HG02852 (cell line): ENCODE measurements at regions not wholly inside any gene's neighbourhood (a gene's known extent, or its start where the extent isn't known, plus 50 kb on each side); places are given as distances from the start of the nearest gene placed in this dataset.
"Not testable (repeated sequence)": the region's sequence is repeated elsewhere in the genome, so short reads cannot be mapped to it uniquely, and the experiment has no call there.

Experiments used
- ATAC-seq: cut with Tn5 transposase; IDR thresholded peaks from one replicate; pipeline ENCODE4 v1.9.1; 2021; ENCODE audit warnings: mild to moderate bottlenecking, moderate library complexity; ENCODE audit not compliant: unreplicated experiment

DNA sequence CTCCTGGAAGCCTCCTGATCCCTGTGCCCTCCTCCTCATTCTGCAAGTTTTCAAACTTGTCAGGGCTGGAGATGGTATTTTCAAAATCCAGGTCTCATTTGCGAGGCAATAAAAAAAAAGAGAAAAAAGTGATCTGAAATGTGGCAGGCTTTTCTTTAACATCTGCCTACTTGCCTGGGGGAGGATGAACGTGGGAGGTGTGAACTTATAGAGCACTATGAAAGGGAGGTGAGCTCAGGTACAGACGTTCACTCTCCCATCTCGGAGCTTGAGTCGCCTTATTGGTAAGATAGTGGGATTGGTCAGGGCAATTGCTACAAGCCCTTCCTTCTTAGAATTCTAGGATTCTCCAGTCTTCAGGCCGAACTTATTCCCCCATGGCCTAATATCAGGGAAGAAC is 104.8 kb upstream of the CADM1 start:
- ATAC-seq = no peak

DNA sequence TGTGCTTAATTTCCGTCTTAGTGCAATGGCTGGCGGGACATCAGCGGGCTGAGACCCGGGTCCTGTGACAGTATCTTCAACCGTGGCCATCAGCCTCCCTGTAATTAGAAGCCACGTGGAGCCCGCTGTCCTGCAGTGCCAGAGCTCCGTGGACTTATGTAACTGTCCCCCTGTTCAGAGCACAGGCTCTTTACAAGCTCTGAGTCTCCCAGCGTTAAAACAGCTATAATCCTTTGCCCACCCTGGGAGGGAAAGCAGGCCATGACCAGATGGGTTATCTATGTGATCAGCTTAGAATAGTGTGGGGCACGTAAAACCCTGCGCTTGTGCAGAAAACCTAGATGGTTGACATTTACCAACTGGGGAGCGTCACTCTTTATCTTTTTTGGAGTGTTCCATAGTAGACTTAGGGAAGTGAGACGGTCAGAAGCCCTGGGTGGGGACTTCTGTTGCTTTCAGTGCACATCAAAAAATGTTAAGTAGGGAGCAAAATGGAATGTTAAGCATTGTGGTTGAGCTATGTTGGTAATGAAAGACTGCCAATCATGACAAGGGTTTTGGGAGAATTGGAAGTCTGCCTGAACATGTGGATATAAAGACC is 103.5 kb upstream of the CADM1 start:
- no peak for ATAC-seq

DNA sequence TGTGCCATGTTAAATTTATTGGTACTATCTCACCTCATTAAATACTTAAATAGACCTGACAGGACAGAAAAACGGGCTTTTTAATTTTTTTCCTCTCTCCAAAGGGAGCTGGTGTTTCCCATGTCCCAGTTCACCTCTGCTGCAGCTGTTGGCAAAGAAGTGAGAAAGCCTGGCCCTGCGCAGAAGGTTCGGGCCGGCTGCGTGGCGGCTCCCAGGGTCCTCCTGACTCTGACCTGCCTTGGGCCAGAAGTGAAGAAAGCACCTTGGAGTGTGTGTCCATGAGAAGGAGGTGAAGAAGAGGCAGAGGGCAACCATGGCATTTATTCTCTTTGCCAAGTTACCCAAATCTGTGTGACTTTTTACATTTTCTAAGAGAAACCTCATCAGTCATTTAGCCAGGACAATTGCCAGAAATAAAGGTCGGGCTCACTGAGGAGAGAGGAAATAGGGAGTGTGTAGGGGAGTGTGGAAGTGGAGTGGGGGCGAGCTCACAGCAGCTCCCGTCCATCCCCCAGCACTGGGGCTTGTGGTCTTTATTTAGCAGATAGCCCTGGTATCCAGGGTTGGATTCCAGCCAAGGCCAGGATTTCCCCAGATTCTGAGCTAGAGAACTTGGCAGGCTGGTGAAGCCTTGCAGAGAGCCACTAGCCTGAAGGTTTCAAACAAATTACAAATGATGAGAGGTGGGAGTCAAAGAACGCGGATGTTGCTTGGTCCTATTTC is 102.4 kb upstream of the CADM1 start:
- ATAC-seq = no peak

DNA sequence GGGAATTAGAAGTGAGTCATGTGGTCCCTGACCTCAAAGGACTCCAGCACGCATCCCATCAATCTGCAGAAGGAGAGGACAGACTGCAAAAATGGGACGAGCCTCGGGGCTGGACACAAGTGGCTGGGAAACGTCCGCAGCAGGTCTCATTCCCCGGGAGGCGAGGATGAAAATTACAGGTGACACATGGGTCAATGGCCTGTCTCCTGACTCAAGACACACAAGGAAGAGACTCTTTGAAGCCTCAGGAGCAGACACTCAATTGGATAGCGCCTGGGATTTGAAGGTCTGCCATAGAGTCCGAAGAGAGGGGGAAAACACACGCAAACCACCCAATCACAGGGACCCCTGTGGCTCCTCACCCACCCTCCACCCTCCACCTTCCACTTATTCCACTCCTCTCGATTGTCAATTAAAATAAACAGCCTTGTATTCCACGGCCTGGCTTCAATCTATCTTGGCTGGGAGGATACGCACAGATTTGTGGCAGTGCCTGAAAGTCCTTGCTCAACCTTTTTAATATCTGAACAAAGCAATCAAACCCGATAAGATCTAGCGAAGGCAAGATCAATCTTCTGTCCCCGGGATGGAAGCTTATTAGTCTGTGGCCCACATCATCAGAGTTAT is 101.8 kb upstream of the CADM1 start:
- no peak for ATAC-seq

DNA sequence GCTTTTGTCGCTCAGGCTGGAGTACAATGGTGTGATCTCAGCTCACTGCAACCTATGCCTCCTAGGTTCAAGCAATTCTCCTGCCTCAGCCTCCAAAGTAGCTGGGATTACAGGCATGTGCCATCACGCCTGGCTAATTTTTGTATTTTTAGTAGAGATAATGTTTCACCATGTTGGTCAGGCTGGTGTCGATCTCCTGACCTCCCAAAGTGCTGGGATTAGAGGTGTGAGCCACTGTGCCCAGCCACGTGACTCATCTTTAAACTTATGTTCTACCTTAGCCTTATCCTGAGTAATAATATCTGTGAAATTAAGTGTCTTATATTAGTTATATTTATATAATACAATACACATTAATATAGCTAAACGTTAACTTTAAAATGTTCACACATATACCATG is 101.2 kb upstream of the CADM1 start:
- not testable (repeated sequence) for ATAC-seq

DNA sequence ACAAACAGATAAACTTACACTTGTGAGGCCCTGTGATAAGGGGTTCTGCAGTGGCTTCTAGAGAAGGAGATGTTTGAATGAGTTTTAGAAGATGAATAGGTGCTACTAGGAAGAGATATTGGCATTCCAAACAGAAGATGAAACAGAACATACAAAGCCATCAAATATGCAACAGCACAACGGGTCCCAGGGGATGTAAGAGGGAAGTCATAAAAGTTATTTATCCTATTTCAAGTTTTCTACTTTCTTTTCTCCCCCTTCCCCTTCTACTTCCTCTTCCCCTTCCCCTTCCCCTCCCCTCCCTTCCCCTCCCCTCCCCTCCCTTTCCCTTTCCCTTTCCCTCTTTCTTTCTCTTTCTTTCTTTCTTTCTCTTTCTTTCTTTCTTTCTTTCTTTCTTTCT is 94.9 kb upstream of the CADM1 start:
- ATAC-seq = no peak

DNA sequence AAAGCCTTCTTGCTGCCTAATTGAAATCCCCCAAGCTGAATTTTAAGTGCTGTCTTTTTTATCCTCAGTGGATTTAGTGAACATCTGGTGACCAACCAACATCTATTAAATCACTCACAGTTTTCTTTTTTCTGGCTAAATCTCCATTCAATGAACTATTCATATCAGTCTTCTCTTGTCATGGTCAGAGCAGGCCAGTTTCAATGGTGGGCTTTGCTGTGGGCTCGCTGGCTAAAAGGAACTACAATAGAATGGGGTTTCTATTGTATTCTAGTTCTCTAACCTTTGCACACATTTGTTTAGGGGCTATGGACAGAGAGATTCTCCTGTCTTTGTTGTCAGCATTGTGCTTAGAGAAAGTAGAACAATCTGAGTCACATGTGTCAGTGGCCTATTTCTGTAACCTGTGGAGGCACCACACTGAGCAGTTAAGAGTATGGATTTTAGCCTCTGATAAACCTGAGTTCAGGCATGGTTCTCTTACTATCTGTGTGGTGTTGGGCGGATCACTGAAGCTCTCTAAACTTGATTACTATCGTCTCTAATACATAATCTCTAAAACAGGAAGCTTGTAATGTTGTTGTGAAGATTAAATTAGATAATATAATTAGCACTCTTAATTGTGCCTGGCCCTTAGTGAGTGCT is 94.2 kb upstream of the CADM1 start:
- ATAC-seq = no peak

DNA sequence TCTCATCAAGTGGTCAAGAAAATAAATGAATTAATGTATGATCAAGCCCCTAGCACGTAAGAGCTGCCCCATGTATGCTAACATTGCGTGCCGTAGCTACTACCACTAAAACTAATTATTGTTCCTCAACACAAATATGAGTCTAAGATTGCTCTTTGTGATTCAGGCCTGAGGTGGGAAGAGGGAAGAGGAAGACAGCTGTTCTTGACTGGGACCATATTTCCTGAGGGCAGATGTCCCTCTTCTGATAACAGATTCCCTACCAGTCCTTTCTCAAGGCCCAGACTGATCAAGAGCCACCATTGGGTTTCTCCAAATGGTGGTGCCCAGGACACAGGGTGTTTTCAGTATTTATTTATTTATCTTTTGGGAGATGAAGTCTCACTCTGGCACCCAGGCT is 87.2 kb upstream of the CADM1 start:
- ATAC-seq = no peak

DNA sequence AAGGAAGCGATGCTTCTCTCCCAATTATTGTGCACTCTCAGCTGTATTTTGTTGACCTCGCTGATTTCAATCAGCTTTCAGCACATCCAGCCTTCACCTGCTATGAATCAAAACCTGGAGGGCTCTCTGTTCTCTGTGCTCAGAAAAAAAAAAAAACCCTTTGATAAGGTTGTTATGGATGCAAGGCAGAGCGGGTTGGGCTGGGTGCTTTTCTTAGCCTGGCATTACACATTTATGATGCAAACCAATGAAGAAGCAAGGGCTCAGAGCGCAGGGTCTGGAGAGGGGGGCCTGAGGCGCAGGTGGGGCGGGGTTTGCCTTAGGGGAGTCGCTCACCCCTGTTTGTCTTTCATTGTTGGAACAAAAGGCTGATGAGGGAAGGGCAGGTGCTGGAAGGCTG is 86.0 kb upstream of the CADM1 start:
- no peak for ATAC-seq

DNA sequence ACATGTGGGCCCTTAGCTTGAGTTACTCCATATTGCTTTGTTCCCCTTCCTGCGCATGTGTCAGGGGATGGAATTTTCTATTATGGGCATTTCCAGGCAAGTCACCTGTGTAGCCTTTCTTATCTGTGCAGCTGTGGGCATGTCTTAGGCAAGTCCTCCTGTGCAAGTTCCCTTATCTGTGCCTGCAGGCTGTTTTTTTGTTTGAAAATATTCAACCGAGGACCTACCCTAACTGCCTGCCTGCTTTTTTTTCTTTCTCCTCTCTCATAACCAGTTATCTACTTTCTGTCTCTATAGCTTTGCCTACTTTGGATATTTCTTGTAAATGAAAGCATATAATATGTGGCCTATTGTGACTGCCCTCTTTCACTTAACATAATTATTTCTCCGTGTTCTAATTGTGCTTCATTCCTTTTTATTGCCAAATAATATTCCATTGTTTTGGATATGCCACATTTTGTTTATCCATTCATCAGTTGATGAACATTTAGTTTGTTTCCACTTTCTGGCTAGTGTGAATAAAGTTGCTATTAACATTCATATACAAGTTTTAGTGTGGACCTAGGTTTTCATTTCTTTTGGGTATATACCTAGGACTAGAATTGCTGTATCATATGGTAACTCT is 83.6 kb upstream of the CADM1 start:
- ATAC-seq = no peak

DNA sequence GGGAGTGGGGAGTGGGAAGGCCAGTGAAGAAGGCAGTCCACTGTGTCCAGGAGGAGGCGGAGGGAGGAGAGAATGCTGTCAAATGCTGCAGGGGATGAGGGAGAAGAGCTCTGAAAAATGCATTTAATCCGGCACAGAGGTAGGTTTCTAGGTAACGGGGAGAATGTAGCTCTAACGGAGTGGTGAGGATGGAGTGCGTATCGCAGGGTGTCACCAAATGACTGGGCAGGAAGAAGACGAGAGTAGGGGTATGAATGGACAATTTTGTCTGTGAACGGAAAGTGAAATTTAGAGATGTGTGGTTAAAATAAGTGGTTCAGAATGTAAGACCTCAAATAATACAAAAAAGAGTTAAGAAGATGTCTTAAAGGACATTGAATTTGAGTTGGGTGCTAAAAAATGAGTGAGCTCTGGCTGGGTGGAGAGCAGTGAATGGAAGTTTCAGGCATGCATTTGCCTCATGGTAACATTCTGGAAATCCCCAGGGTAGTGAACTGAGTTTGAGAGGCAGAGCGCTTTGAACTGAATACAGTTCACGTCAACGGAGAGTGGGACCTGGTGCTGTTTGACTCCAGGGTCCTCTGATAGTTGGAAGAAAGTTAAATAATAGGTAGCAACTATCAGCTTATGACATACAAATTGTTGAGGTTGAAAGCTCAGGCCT is 81.3 kb upstream of the CADM1 start:
- peak; percentile 92 for ATAC-seq

DNA sequence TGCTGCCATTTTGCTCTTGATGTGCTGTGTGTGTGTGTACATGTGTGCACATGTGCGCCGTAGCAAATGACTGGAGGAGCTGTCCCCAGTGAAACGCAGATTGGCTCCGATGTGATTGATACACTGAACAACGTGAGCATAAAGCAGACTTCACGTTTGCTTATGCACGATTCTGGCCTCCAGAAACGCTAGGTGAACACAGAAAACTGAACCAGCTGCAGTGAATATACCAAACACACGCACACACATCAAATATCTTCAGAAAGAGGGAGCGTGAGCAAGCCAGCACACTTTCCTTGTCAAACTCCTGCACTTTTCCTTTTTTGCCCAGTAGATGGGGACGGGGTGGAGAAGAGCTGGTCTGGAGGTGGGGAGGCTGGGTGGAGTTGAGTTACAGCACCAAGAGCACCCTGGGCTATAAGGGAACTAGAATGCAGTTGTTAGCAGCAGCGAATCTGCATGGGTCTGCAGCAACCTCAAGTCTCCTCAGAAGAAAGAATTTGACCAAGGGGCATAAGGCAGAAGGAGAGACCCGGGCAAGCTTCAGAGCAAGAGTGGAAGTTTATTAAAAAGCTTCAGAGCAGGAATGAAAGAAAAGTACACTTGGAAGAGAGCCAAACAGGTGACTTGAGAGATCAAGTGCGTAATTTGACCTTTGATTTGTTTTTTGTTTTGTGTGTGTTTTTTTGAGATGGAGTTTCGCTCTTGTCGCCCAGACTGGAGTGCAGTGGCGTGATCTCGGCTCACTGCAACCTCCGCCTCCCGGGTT is 77.8 kb upstream of the CADM1 start:
- no peak for ATAC-seq

DNA sequence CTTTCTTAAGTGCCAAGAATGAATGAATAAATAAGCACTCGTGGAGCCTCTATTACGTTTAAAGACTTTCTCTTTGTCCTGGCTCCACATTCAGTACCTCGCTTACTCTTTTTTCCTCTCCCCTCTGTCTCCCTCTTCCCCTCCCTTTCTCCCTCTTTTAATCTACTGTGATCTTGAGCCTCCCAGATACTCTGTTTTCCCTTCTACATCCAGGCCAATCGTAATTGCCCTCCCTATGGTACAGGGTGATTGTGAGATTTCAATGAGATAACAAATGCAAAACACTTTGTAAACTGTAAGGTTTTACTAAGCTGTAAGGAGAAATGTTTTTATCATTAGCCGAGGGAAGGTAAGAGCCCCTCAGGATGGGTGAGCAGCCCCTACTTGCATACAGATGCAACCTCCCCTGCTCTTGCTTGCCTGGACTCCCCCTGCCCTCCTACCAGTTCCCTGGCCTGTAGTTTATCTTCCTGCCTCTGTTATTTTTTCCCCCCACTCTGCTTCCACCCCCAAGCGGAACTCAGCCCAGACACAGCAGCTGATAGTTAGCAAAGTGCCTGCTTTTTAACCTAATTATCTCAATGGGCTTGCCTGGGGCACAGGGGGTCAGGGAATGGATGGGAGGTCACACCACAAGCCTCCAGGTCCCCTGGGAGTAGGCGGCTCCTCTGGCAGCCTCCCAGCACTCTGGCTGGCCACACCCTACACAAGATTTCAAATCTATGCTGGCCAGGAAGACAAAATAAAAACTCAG is 76.9 kb upstream of the CADM1 start:
- ATAC-seq = no peak

DNA sequence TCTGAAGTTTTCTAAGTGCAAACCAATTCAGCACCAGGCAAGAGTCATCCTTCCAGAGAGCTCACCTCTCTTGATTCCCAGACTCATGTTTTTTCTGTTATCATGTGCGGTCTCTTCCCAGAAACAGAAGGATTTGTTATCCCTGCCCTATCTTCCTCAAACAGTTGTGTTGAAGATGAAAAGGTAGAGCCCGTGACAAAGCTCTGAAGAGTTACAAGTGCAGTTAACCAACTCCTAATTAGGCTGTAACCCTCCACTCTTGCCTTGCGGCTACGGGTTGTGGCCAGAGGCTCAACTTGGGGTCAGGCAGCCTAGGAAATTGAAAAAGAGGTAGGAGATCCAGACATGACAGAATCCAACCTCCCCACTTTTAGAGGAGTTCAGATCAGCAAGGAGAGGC is 76.2 kb upstream of the CADM1 start:
- ATAC-seq = no peak

DNA sequence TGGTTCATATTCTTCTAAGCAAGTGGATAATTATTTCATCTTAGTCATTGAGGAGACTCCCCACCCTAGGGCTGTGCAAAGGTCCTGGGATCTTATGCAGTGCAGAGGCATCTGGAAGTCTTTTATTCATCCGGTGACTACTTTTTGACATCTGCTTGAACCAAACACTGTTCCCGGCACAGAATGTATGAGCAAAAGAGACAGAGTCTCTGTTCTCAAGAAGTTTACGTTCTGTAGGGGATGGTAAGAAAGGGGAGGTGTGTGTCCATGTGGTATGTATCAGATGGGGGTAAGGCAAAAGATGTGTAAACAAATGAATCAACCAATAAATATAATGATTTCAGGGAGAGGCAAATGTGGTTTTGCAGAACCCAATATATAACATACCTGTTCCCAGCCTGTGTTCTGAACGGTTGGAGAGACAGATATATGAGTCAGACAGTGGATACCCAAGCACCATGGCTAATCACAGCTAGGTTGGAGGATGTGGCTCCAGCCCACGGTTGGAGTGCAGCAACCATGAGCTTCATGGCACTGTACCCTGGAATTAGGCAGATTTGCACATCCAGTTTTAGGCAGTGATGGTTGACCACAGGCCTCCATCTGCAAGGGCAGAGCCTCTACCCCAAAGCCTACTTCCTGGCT is 75.1 kb upstream of the CADM1 start:
- ATAC-seq = no peak

DNA sequence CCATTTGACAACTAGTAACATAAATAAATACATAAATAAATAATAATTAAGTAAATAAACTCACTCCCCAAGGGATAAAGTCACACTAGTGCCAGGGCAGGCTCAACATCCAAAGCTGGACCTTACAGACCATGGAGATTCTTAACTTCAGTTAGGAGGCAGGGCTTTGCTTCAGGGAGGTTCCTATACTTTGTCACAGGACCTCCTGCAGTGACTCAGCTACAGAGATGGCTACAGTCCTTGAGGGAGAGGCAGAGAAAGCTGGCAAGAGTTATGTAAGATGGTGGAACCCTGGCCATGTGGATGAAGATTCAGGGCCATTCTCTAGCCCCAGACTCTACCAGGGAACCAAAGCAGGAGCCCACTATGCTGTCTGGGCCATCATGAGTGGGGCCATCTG is 74.1 kb upstream of the CADM1 start:
- ATAC-seq = no peak

DNA sequence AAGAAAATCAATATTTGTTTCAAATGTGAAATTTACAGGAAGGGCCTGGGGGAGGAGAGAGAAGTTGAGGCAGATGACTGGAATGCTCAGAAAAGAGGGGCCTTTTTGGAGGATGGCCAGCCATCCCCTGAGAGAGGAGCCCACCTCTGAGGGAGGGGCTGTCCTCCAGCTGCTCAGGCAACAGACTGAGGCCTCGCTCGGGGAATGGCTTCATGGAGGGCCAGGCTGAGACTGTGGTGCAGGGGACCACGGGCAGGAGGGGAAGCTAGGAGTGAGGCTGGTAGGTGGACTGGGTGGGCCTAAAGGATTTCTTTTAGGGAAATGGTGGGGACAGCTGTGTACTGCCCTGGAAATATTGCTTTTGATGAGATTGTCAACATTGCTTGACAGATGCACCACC is 73.5 kb upstream of the CADM1 start:
- no peak for ATAC-seq

DNA sequence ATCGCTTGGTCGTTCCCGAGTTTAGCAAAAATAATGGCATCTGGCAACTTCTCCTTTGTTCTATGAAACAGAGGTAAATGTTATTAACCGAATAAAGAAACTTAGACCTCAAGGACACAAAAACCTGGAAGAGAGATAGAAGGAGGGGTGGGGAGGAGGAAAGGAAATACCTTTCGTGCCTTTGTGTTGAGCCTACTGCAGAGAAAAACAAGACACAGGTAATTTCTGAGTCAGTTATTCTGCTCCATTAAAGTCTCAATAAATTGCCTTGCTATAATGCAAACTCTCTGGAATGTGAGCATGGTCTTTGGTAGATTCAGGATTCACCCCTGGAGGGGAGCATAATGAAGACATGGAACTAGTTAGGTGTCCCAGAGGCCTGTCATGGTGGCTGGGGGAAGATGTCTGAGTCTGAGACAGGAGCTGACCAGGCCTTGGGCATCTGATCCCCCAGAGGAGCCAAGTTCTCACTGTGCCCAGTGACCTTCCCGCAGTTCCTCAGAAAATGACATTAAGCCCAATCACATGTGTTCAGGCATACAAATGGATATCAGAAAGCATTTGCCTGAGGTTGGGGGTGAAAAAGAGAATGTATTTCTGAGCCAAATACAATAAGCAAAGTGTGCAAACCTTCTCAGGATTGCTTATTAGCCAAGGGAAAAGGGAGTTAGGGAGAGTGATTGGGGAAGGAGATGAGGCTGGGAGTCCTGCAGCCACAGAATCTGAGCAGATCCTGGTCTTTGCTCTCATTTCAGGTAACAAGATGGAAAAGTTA is 72.6 kb upstream of the CADM1 start:
- no peak for ATAC-seq
